ENCODE measurements at regions not wholly inside any gene's neighbourhood (a gene's known extent, or its start where the extent isn't known, plus 50 kb on each side); places are given as distances from the start of the nearest gene placed in this dataset.
A peak's percentile ranks its signal among the peaks of the same experiment; 100 is the strongest.

GRCh38 chr15:29972051-29972450 lies 110.7 kb upstream of the GOLGA8J start:
- no peak for TF ChIP-seq CTCF (conservative IDR thresholded peaks at IDR 0.05; ENCODE audit: low read depth)
- ChIA-PET POLR2A (ENCODE audit: low non-redundant PET) (no interaction called here), CTCF (interaction anchor here (0.9 kb wide), 2 partner anchors 85 to 167 kb away, joined by 3 to 4 read pairs; no protein-coding TSS in a partner anchor)
- no peak for DNase-seq (ENCODE audit: low spot score)
- H3K27ac ChIP-seq, result no peak overlapping the region

GRCh38 chr15:29970402-29970695 lies 112.4 kb upstream of the GOLGA8J start:
- POLR2A ChIA-PET (ENCODE audit: low non-redundant PET), result no interaction called here
- peak; percentile 26 for DNase-seq (ENCODE audit: low spot score)
- no peak overlapping the region for H3K27ac ChIP-seq
- CTCF ChIA-PET, result no interaction called here
- TF ChIP-seq CTCF (conservative IDR thresholded peaks at IDR 0.05; ENCODE audit: low read depth), result no peak

- DNase-seq (ENCODE audit: low spot score), result no peak
- TF ChIP-seq CTCF (conservative IDR thresholded peaks at IDR 0.05; ENCODE audit: low read depth), result no peak
- ChIA-PET CTCF (interaction anchor here (0.6 kb wide), 1 partner anchor 57 kb away, joined by 6 read pairs; no protein-coding TSS in a partner anchor), POLR2A (ENCODE audit: low non-redundant PET) (no interaction called here)
- H3K27ac ChIP-seq, result no peak overlapping the region
Observed at GRCh38 chr15:29969562-29970401, 113.0 kb upstream of the GOLGA8J start.

GRCh38 chr15:29968895-29969561 lies 113.7 kb upstream of the GOLGA8J start:
- no peak for TF ChIP-seq CTCF (conservative IDR thresholded peaks at IDR 0.05; ENCODE audit: low read depth)
- ChIA-PET POLR2A (ENCODE audit: low non-redundant PET) (no interaction called here), CTCF (interaction anchor here (0.6 kb wide), 2 partner anchors 56 to 106 kb away, joined by 6 to 7 read pairs; no protein-coding TSS in a partner anchor)
- peak; percentile 43 for DNase-seq (ENCODE audit: low spot score)
- no peak overlapping the region for H3K27ac ChIP-seq

GRCh38 chr15:29968099-29968894 lies 114.5 kb upstream of the GOLGA8J start:
- no peak overlapping the region for H3K27ac ChIP-seq
- DNase-seq (ENCODE audit: low spot score), result peak; percentile 30
- ChIA-PET CTCF (interaction anchor here (0.6 kb wide), 1 partner anchor 107 kb away, joined by 7 read pairs; no protein-coding TSS in a partner anchor), POLR2A (ENCODE audit: low non-redundant PET) (no interaction called here)
- no peak for TF ChIP-seq CTCF (conservative IDR thresholded peaks at IDR 0.05; ENCODE audit: low read depth)

- CTCF ChIA-PET, result interaction anchor here (0.6 kb wide), 1 partner anchor 197 kb away, joined by 3 read pairs; no protein-coding TSS in a partner anchor
- H3K27ac ChIP-seq, result no peak overlapping the region
- no peak for DNase-seq (ENCODE audit: low spot score)
- POLR2A ChIA-PET (ENCODE audit: low non-redundant PET), result no interaction called here
- TF ChIP-seq CTCF (conservative IDR thresholded peaks at IDR 0.05; ENCODE audit: low read depth), result no peak
Observed at GRCh38 chr15:29962407-29962806, 120.3 kb upstream of the GOLGA8J start.
